ENCODE measurements at regions not wholly inside any gene's neighbourhood (a gene's known extent, or its start where the extent isn't known, plus 50 kb on each side); places are given as distances from the start of the nearest gene placed in this dataset.
"Not testable (repeated sequence)": the region's sequence is repeated elsewhere in the genome, so short reads cannot be mapped to it uniquely, and the experiment has no call there.

DNA sequence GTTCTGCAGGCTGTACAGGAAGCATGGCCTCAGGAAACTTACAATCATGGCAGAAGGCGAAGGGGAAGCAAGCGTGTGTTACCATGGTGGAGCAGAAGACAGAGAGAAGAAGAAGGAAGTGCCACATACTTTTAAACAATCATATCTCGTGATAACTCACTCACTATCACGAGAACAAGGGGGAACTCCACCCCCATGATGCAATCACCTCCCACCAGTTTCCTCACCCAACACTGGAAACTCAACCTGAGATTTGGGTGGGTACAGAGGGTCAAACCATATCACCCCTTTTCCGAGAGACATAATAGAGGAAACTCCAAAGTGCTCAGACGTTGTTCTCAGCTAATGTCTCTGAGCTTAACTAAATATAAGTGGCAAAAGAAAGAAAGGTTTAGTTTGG lies 186.3 kb upstream of the MME start:
- no peaks in the 10 kb centered on the region for H3K4me1 Mint-ChIP-seq
- H3K36me3 Mint-ChIP-seq: no peaks in the 10 kb centered on the region
- H3K27ac Mint-ChIP-seq: no peak overlapping the region
- H3K27me3 Mint-ChIP-seq: no peaks in the 10 kb centered on the region
- H3K4me3 Mint-ChIP-seq: no peak overlapping the region
- H3K9me3 Mint-ChIP-seq: no peaks in the 10 kb centered on the region

DNA sequence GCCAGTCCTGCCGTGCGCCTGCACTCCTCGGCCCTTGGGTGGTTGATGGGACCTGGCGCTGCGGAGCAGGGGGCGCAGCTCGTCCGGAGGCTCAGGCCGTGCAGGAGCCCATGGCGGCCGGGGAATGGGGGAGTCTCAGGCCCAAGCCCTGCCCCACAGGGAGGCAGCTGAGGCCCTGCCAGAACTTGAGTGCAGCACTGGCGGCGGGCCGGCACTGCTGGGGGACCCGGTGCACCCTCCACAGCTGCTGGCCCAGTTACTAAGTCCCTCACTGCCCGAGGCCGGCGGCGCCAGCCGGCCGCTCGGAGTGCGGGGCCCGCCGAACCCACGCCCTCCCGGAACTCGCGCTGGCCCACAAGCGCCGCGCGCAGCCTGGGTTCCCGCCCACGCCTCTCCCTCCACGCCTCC lies 190.9 kb upstream of the MME start:
- Mint-ChIP-seq H3K9me3 (no peaks in the 10 kb centered on the region), H3K27ac (no peak overlapping the region), H3K27me3 (no peaks in the 10 kb centered on the region), H3K36me3 (no peaks in the 10 kb centered on the region), H3K4me1 (no peaks in the 10 kb centered on the region), H3K4me3 (no peak overlapping the region)

DNA sequence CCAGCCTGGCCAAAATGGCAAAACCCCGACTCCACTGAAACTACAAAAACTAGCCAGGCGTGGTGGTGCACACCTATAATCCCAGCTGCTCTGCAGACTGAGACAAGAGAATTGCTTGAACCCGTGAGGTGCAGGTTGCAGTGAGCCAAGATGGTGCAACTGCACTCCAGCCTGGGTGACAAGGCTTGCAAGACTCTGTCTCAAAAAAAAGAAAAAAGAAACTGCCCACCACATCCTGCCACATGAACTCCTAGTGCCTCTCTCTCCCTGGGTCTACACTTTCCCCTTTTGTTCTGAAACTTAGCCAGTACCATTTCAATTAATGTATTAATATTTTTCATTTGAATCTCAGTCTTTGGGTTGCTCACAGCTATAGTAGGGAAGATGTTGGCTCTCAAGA lies 192.2 kb upstream of the MME start:
- Mint-ChIP-seq H3K27ac (no peak overlapping the region), H3K4me3 (no peak overlapping the region), H3K4me1 (no peaks in the 10 kb centered on the region), H3K27me3 (no peaks in the 10 kb centered on the region), H3K9me3 (peaks cover 4% of the 10 kb centered on the region), H3K36me3 (no peaks in the 10 kb centered on the region)

DNA sequence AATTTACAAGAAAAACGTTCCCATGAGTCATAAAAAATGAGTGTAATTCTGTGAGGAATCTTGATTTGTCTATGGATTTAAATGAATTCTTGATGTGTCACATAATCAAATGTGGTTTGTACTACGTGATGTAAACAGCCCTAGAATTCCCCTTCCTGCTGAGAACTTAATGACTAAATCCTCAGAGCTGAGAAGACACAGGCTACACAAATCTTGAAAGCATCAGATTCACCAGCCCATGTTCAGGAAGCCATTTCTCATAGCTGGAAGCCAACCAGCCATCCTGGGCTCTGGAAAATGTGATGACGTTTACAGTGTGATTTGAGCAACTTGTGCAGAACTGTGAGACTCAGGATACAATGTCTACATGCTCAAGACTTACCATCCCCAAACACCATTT lies 193.7 kb upstream of the MME start:
- H3K4me3 Mint-ChIP-seq: no peak overlapping the region
- H3K27me3 Mint-ChIP-seq: no peaks in the 10 kb centered on the region
- H3K4me1 Mint-ChIP-seq: no peaks in the 10 kb centered on the region
- H3K27ac Mint-ChIP-seq: no peak overlapping the region
- peaks cover 4% of the 10 kb centered on the region for H3K9me3 Mint-ChIP-seq
- no peaks in the 10 kb centered on the region for H3K36me3 Mint-ChIP-seq

DNA sequence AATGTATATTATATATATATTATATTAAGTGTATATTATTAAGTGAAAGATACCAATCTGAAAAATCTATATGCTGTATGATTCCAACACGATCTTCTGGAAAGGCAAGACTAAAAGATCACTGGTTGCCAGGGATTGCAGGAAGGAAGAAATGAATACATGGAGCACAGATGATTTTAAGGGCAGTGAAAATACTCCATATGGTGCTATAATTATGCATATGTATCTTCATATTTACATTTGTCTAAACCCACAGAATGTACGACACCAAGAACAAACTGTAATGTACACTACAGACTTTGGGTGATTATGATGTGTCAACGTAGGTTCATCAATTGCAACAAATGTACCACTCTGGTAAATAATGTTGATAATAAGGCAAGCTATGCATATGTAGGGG lies 194.7 kb upstream of the MME start:
- H3K4me1 Mint-ChIP-seq: no peaks in the 10 kb centered on the region
- no peaks in the 10 kb centered on the region for H3K36me3 Mint-ChIP-seq
- no peaks in the 10 kb centered on the region for H3K27me3 Mint-ChIP-seq
- H3K27ac Mint-ChIP-seq: no peak overlapping the region
- peaks cover 4% of the 10 kb centered on the region for H3K9me3 Mint-ChIP-seq
- no peak overlapping the region for H3K4me3 Mint-ChIP-seq

DNA sequence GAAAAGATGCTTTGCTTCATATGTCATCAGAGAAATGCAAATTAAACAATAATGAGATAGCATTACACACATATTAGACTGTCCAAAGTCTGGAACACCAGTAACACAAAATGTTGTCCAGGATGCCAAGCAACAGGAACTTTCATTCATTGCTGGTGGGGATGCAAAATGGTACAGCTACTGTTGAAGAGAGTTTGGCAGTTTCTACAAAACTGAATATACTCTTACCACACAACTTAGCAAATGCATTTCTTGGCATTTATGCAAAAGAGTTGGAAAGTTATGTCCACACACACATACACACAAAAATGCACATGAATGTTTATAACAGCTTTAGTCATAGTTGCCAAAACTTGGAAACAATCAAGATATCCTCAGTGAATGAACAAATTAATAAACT lies 195.2 kb upstream of the MME start:
- no peak overlapping the region for H3K27ac Mint-ChIP-seq
- peaks cover 4% of the 10 kb centered on the region for H3K9me3 Mint-ChIP-seq
- H3K27me3 Mint-ChIP-seq: no peaks in the 10 kb centered on the region
- H3K36me3 Mint-ChIP-seq: no peaks in the 10 kb centered on the region
- H3K4me3 Mint-ChIP-seq: no peak overlapping the region
- no peaks in the 10 kb centered on the region for H3K4me1 Mint-ChIP-seq

DNA sequence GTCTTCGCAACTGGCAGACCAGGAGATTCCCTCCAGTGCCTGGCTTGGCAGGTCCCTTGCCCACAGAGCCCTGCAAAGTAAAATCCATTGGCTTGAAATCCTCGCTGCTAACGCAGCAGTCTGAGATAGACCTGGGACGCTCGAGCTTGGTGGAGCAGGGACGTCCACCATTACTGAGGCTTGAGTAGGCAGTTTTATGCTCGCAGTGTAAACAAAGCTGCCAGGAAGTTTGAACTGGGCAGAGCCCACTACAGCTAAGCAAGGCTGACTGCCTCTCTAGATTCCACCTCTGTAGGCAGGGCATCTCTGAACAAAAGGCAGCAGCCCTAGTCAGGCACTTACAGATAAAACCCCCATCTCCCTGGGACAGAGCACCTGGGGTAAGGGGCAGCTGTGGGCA lies 205.0 kb upstream of the MME start:
- no peaks in the 10 kb centered on the region for H3K4me1 Mint-ChIP-seq
- no peak overlapping the region for H3K27ac Mint-ChIP-seq
- H3K27me3 Mint-ChIP-seq: no peaks in the 10 kb centered on the region
- no peaks in the 10 kb centered on the region for H3K36me3 Mint-ChIP-seq
- no peaks in the 10 kb centered on the region for H3K9me3 Mint-ChIP-seq
- no peak overlapping the region for H3K4me3 Mint-ChIP-seq

DNA sequence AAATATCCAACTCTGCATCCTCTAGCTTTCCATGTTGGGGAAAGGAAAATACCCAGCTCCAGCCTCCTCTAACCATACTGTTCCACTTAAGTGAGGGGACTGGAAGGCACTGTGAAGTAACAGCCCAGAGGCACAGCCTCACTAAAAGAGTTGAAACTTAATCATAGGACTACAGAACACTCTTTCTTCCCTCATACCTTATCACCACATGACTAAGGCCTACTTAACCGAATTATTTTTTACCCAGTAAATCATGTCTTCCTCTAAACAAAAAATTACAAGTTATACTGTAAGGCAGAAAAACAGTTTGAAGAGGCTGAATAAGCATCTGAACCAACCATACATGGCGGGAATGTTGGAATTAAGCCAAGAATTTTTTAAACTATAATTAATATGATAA lies 207.4 kb upstream of the MME start:
- Mint-ChIP-seq H3K27me3 (no peaks in the 10 kb centered on the region), H3K9me3 (peaks cover 1% of the 10 kb centered on the region), H3K4me3 (no peak overlapping the region), H3K36me3 (no peaks in the 10 kb centered on the region), H3K4me1 (no peaks in the 10 kb centered on the region), H3K27ac (no peak overlapping the region)

DNA sequence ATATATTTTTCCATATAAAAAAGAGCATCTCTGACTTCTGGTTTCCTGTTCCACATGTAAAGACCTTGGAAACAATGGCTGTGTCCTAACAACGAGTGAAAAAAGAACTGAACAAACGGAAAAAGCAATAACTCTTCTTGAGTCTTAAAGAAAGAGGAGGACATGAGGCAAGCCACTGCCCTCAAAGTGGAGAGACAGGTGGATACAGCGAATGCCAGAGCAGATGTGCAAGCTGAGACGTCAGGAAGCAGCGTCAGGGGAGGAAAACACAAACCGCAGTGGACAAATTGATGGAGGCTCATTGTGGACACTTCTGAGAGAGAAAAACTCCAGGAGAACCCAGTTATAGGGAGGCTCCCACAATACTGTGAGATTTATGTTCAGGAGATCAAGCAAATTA lies 208.0 kb upstream of the MME start:
- H3K36me3 Mint-ChIP-seq: no peaks in the 10 kb centered on the region
- H3K27me3 Mint-ChIP-seq: no peaks in the 10 kb centered on the region
- no peak overlapping the region for H3K27ac Mint-ChIP-seq
- H3K4me3 Mint-ChIP-seq: no peak overlapping the region
- H3K9me3 Mint-ChIP-seq: peaks cover 3% of the 10 kb centered on the region
- H3K4me1 Mint-ChIP-seq: no peaks in the 10 kb centered on the region

DNA sequence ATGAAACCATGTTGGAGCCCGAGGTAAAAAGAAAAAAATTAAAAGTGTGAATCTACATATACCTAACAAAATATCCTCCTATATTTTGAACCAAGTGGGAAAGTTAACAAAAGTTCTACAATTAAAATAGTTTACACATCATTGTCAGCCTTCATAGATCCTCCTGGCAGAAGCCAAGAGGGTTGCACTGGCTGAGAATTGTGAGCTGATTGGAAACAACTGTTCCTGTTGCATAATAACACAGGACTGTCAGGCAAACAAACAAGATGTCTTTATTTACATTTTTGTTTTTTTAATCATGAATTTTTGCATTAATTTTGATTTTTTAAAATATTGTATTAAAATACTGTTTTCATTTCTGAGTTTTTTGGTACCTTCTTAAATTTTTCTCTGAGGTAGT lies 215.2 kb upstream of the MME start:
- Mint-ChIP-seq H3K4me3 (no peak overlapping the region), H3K4me1 (no peaks in the 10 kb centered on the region), H3K27ac (no peak overlapping the region), H3K36me3 (no peaks in the 10 kb centered on the region), H3K9me3 (peaks cover 3% of the 10 kb centered on the region), H3K27me3 (no peaks in the 10 kb centered on the region)

DNA sequence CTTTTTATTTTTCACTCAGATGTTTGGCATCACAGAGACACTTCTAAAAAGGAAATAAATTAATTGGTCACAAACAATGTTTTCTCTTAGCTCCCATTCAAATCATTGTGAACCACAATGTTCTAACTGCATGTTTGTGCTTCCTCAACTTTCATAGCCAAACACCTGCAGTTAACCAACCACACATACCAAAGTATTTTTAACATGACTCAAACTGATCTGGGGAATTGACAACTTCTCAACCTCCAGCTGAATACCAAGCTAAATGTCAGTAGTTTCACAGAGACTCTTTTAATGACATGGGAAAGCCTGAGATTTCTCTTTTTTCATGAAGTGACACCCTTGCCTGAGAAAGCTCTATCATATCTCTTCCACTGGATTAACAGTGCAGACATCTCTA lies 217.9 kb upstream of the MME start:
- Mint-ChIP-seq H3K36me3 (no peaks in the 10 kb centered on the region), H3K4me1 (no peaks in the 10 kb centered on the region), H3K27ac (no peak overlapping the region), H3K9me3 (no peaks in the 10 kb centered on the region), H3K27me3 (no peaks in the 10 kb centered on the region), H3K4me3 (no peak overlapping the region)

DNA sequence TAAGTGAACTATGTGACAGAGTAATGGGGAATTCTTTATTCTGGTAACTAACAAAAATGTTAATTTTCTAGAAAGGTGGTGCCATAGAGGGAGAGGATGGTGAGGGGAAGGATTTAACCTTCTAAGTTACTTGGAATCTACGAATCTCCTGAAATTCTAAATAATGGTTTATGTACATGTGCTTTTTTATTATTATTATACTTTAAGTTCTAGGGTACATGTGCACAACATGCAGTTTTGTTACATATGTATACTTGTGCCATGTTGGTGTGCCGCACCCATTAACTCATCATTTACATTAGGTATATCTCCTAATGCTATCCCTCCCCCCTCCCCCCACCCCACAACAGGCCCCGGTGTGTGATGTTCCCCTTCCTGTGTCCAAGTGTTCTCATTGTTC lies 227.1 kb upstream of the MME start:
- H3K36me3 Mint-ChIP-seq, H3K27me3 Mint-ChIP-seq, H3K4me3 Mint-ChIP-seq, H3K9me3 Mint-ChIP-seq, H3K27ac Mint-ChIP-seq, H3K4me1 Mint-ChIP-seq: not testable (repeated sequence)

DNA sequence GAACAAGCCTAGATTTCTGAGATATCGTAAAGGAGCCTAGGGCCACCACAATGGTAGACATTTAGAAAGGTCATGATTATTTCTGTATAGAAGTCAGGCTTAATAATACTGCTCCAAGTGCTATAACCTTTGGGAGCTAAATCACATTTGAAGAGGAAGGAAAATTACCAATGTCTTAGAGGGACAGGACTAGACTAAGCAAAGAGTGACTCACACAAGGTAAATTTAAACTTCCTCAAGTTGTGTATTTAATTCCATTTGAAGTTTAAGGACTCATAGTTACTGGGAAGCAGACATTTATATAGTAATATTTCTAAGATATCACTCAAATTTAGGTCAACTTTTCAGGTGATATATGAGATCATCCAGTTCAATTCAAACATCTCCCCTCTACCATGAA lies 227.6 kb upstream of the MME start:
- no peaks in the 10 kb centered on the region for H3K27me3 Mint-ChIP-seq
- no peak overlapping the region for H3K27ac Mint-ChIP-seq
- no peaks in the 10 kb centered on the region for H3K9me3 Mint-ChIP-seq
- H3K36me3 Mint-ChIP-seq: no peaks in the 10 kb centered on the region
- H3K4me3 Mint-ChIP-seq: no peak overlapping the region
- no peaks in the 10 kb centered on the region for H3K4me1 Mint-ChIP-seq

DNA sequence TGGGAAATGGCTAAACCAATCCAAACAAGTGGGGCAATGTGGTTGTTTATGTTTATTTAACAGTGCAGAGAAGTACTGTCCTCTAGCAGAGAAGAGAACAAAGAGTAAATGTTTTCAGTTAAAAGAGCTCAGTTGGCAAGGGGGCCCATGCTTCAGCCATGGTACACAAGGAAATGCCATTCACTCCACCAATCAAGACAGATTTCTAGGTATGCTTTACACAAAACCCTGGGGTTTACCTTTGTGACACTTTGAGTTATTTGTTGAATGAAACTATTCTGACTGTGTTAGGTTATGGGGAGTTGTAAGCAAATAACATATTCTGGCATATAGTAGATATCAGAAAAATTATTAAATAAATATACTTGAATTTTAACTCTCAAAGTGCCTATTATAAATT lies 228.5 kb upstream of the MME start:
- H3K36me3 Mint-ChIP-seq: no peaks in the 10 kb centered on the region
- no peaks in the 10 kb centered on the region for H3K27me3 Mint-ChIP-seq
- H3K4me1 Mint-ChIP-seq: no peaks in the 10 kb centered on the region
- no peaks in the 10 kb centered on the region for H3K9me3 Mint-ChIP-seq
- no peak overlapping the region for H3K27ac Mint-ChIP-seq
- no peak overlapping the region for H3K4me3 Mint-ChIP-seq

DNA sequence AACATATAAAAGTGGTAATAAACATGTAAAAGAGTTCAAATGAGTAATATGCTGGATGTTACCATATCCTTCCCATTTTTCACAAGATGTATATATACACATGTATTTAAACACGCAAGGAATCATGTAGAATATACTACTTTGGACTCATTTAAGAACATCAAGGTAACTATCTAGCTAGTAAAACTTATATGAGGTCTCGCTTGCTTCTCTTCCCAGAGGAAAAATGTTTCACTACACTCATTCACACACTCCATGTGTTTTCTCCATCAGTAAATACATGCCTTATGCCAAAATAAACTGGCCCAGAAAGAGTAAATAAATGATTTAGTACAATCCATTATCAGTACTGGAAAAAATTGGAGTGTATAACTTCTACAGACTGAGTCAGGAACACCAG lies 229.2 kb upstream of the MME start:
- Mint-ChIP-seq H3K27ac (no peak overlapping the region), H3K4me1 (no peaks in the 10 kb centered on the region), H3K9me3 (no peaks in the 10 kb centered on the region), H3K4me3 (no peak overlapping the region), H3K27me3 (no peaks in the 10 kb centered on the region), H3K36me3 (no peaks in the 10 kb centered on the region)

DNA sequence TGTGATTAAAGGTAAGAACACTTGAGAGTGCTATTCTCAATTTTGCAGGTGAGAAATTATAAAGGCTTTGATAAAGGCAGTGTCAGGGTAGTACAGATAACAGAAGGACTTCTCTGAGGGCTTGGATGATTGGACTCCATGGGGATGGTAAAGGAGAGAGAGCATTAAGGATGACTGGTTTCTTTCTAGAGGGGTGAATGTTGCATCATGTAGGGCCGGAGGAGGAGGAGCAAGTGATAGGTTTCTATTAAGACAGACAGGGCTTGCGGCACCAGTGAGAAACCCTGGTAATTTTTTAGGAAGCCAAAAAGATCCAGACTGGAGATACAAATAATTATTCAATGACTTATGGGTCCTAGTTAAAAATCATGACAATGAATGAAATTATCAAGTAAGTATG lies 230.7 kb upstream of the MME start:
- Mint-ChIP-seq H3K27me3 (no peaks in the 10 kb centered on the region), H3K4me1 (no peaks in the 10 kb centered on the region)

DNA sequence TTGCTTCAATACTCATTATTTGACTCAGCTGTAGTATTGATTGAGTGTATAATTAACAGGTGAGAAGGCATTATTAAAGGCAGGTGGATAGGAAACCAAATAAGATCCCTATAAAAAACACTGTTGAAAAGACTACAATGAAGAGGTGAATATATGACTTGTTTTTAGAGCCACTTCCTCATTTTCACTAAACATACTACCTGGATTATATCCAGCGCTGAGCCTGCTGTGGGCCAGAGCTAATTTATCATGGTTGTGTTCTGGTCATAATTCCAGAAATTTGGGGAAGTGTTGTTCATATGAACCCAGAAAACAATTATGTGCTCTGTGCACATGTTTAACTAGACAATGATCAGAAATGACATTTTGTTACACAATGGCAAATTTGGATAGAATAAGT lies 235.3 kb upstream of the MME start:
- no peaks in the 10 kb centered on the region for H3K27me3 Mint-ChIP-seq
- no peaks in the 10 kb centered on the region for H3K4me1 Mint-ChIP-seq
- no peak overlapping the region for H3K27ac Mint-ChIP-seq
- no peaks in the 10 kb centered on the region for H3K36me3 Mint-ChIP-seq
- H3K9me3 Mint-ChIP-seq: no peaks in the 10 kb centered on the region
- H3K4me3 Mint-ChIP-seq: no peak overlapping the region

More for the DNA sequence above, 230.7 kb upstream of the MME start:
- H3K27ac Mint-ChIP-seq: no peak overlapping the region
- H3K4me3 Mint-ChIP-seq: no peak overlapping the region
- H3K36me3 Mint-ChIP-seq: no peaks in the 10 kb centered on the region
- H3K9me3 Mint-ChIP-seq: no peaks in the 10 kb centered on the region

DNA sequence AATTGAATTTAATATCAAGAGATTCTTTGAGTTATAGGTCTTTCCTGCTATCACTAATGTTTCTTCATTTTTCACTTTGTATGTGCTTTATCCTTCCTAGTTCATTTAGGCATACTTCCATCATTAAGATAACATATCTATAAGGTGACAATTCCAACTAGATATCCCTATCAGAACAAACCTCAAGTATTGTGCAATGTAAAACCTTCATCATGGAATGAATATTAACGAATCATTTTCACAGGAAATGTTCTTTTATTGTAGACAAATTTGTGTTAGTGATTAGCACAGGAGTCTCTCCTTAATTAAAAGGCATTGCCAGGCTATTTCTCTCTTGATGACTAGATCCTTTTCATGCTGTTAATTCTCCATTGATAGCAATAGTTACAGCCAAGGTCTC lies 236.5 kb upstream of the MME start:
- no peak overlapping the region for H3K27ac Mint-ChIP-seq
- no peaks in the 10 kb centered on the region for H3K9me3 Mint-ChIP-seq
- no peaks in the 10 kb centered on the region for H3K27me3 Mint-ChIP-seq
- no peaks in the 10 kb centered on the region for H3K36me3 Mint-ChIP-seq
- H3K4me1 Mint-ChIP-seq: no peaks in the 10 kb centered on the region
- no peak overlapping the region for H3K4me3 Mint-ChIP-seq
